GM12878 (cell line): ENCODE measurements at regions not wholly inside any gene's neighbourhood (a gene's known extent, or its start where the extent isn't known, plus 50 kb on each side); places are given as distances from the start of the nearest gene placed in this dataset.

ENCODE experiments used
- ATAC-seq: fragments of 200-7000 bp; cut with Tn5 transposase; 3 replicates; pipeline ENCODE4 v1.9.1; 2020; ENCODE audit warnings: mild to moderate bottlenecking, moderate library complexity
- BruUV-seq: library from RNA; stranded (reverse); fragments of 400-500 nt; replicated peaks from 2 replicates; lab custom pipeline; 2021; lab: Mats Ljungman, UMichigan
- CTCF ChIA-PET: fragments of 300-600 bp; sonication (Branson Sonifier 250); formaldehyde crosslinking; extraction: SDS; loops from one replicate; lab custom pipeline; 2021; ENCODE audit warnings: inconsistent platforms; lab: Yijun Ruan, JAX
- POLR2A ChIA-PET: fragments of 350-600 bp; formaldehyde crosslinking; extraction: SDS; loops from one replicate; lab custom pipeline; 2021; ENCODE audit warnings: inconsistent platforms; lab: Charles Lee
- RAD21 ChIA-PET: fragments of 300-600 bp; sonication (Branson Sonifier 250); formaldehyde crosslinking; loops from one replicate; lab custom pipeline; 2023; ENCODE audit warnings: antibody characterized with exemption; ENCODE audit not compliant: unreplicated experiment; lab: Charles Lee
- SMC1A ChIA-PET: fragments of 300-600 bp; sonication (Branson Sonifier 250); formaldehyde crosslinking; loops from one replicate; lab custom pipeline; 2023; ENCODE audit not compliant: unreplicated experiment, uncharacterized antibody; lab: Charles Lee
- DNase-seq: peaks from one replicate; pipeline ENCODE4 v3.0.0-alpha.2; 2011; ENCODE audit warnings: low read depth, low spot score
- FAIRE-seq: peaks from 3 replicates; lab custom pipeline; 2011; peaks lifted over from hg19 to GRCh38; lab: Jason Lieb, UNC
- H2AFZ ChIP-seq: 2 replicates; pipeline ENCODE4 v1.6.0; 2011; ENCODE audit warnings: low read depth, low read length, control low read depth; ENCODE audit not compliant: control insufficient read depth
- H3K27ac ChIP-seq: 2 replicates; pipeline ENCODE4 v1.5.1; 2011; ENCODE audit warnings: control low read depth; ENCODE audit not compliant: control insufficient read depth, insufficient read depth
- H3K27me3 ChIP-seq, 2 experiments: replicated peaks in 1 of 2; 2 replicates each; pipeline versions ENCODE4 v1.6.0 to v1.6.1; 2011; ENCODE audit warnings: low read length in 1 of 2; ENCODE audit not compliant: control insufficient read depth in 2 of 2, insufficient read depth in 2 of 2
- H3K36me3 ChIP-seq, 2 experiments: 2 replicates each; pipeline ENCODE4 v1.5.1; 2011; ENCODE audit warnings: low read length in 1 of 2; ENCODE audit not compliant: control insufficient read depth in 2 of 2, insufficient read depth in 2 of 2
- H3K4me1 ChIP-seq: 2 replicates; pipeline ENCODE4 v1.6.1; 2011; ENCODE audit warnings: mild to moderate bottlenecking, low read length, moderate library complexity, mixed read lengths; ENCODE audit not compliant: control insufficient read depth, insufficient read depth
- H3K4me2 ChIP-seq: 2 replicates; pipeline ENCODE4 v1.6.0; 2011; ENCODE audit warnings: control low read depth; ENCODE audit not compliant: control insufficient read depth, insufficient read depth
- H3K4me3 ChIP-seq: fragments of 200-600 bp; sonication (generic); 2 replicates; pipeline ENCODE4 v1.5.1; 2016
- H3K79me2 ChIP-seq: 2 replicates; pipeline ENCODE4 v1.6.0; 2011; ENCODE audit warnings: low read length; ENCODE audit not compliant: control insufficient read depth, insufficient read depth
- H3K9ac ChIP-seq: 2 replicates; pipeline ENCODE4 v1.8.0; 2011; ENCODE audit warnings: low read length, control low read depth, mixed read lengths; ENCODE audit not compliant: control insufficient read depth, insufficient read depth
- H3K9me3 ChIP-seq: replicated peaks from 3 replicates; pipeline ENCODE4 v1.5.1; 2011; ENCODE audit warnings: mild to moderate bottlenecking, low read length; ENCODE audit not compliant: control insufficient read depth, insufficient read depth
- H4K20me1 ChIP-seq: 2 replicates; pipeline ENCODE4 v1.6.0; 2011; ENCODE audit not compliant: control insufficient read depth, insufficient read depth
- ATF7 ChIP-seq: fragments of 450-650 bp; IDR thresholded peaks from 2 replicates; pipeline ENCODE4 v1.6.1; 2016; ENCODE audit warnings: low read depth, mild to moderate bottlenecking
- BACH1 ChIP-seq: fragments of 450-650 bp; IDR thresholded peaks from 2 replicates; pipeline ENCODE4 v1.6.1; 2017; ENCODE audit warnings: mild to moderate bottlenecking, borderline replicate concordance
- BHLHE40 ChIP-seq, 2 experiments: fragments of 450-650 bp in 1 of 2; IDR thresholded peaks; 2 replicates each; pipeline ENCODE4 v1.6.1; 2011 to 2017; ENCODE audit warnings: low read depth in 2 of 2, borderline replicate concordance in 1 of 2, improper control_type of control experiment in 1 of 2, low read length in 1 of 2, mild to moderate bottlenecking in 1 of 2
- HDAC6 ChIP-seq: fragments of 200-600 bp; sonication (generic); IDR thresholded peaks from one replicate; pipeline ENCODE4 v1.8.0; 2017; ENCODE audit warnings: antibody characterized with exemption; ENCODE audit not compliant: unreplicated experiment
- IKZF2 ChIP-seq, 2 experiments: fragments of 450-650 bp; IDR thresholded peaks; 2 replicates each; pipeline ENCODE4 v1.6.1; 2017; ENCODE audit warnings: mild to moderate bottlenecking in 2 of 2, moderate library complexity in 2 of 2
- LARP7 ChIP-seq: fragments of 450-650 bp; IDR thresholded peaks from 2 replicates; pipeline ENCODE4 v1.6.1; 2017; ENCODE audit warnings: mild to moderate bottlenecking
- MYC ChIP-seq: IDR thresholded peaks from 2 replicates; pipeline ENCODE4 v1.6.1; 2011; ENCODE audit warnings: mild to moderate bottlenecking, low read length, moderate library complexity, inconsistent platforms; ENCODE audit not compliant: insufficient read depth, insufficient replicate concordance, insufficient read length, severe bottlenecking
- NR2F1 ChIP-seq: fragments of 450-650 bp; conservative IDR thresholded peaks from 2 replicates; pipeline ENCODE4 v1.6.1; 2017; ENCODE audit warnings: mild to moderate bottlenecking
- RAD21 ChIP-seq: IDR thresholded peaks from 2 replicates; pipeline ENCODE4 v1.6.1; 2011; ENCODE audit warnings: mild to moderate bottlenecking, low read depth, low read length, moderate library complexity; ENCODE audit not compliant: insufficient read depth
- RELA ChIP-seq: fragments of 450-650 bp; IDR thresholded peaks from 2 replicates; pipeline ENCODE4 v1.8.0; 2014; ENCODE audit warnings: borderline replicate concordance; ENCODE audit not compliant: partially characterized antibody
- SP1 ChIP-seq: IDR thresholded peaks from one replicate; pipeline ENCODE4 v1.6.1; 2011; ENCODE audit warnings: low read depth, low read length
- TBL1XR1 ChIP-seq: IDR thresholded peaks from 2 replicates; pipeline ENCODE4 v1.6.1; 2012; ENCODE audit warnings: low read depth, low read length, improper control_type of control experiment
- TCF12 ChIP-seq: IDR thresholded peaks from 2 replicates; pipeline ENCODE4 v1.6.1; 2011; ENCODE audit warnings: low read depth, mild to moderate bottlenecking, low read length
- ZNF384 ChIP-seq: IDR thresholded peaks from 2 replicates; pipeline ENCODE4 v1.6.1; 2012; ENCODE audit warnings: low read depth, mild to moderate bottlenecking, low read length, improper control_type of control experiment, borderline replicate concordance
- WGBS: methylation state at CpG from one replicate; pipeline ENCODE4 v1.1.6; 2016; ENCODE audit warnings: low lambda C conversion rate; ENCODE audit not compliant: insufficient replicate concordance, insufficient coverage; ENCODE audit errors: missing lambda C conversion rate; 5-methylcytosine and 5-hydroxymethylcytosine counted together
- in situ Hi-C: fragments of 300-500 bp; cut with MboI; formaldehyde crosslinking; loops from 9 replicates; pipeline ENCODE4 v1.14.3; 2018; ENCODE audit warnings: mixed read lengths
- intact Hi-C: fragments of 100-400 bp; cut with micrococcal nuclease; formaldehyde crosslinking; loops from one replicate; pipeline ENCODE4 v1.14.2; 2022; ENCODE audit not compliant: unreplicated experiment
- TF ChIP-seq, protein P1 (sequence below): fragments of 450-650 bp; IDR thresholded peaks from 2 replicates; pipeline ENCODE4 v1.6.1; 2017; ENCODE audit warnings: mild to moderate bottlenecking, moderate library complexity
- TF ChIP-seq, protein P2 (sequence below): fragments of 450-650 bp; formaldehyde crosslinking; IDR thresholded peaks from 2 replicates; pipeline ENCODE4 v1.5.0; 2022; ENCODE audit warnings: mild to moderate bottlenecking, missing genetic modification characterization
- TF ChIP-seq, protein P3 (sequence below): fragments of 450-650 bp; IDR thresholded peaks from 2 replicates; pipeline ENCODE4 v1.6.1; 2016; ENCODE audit warnings: mild to moderate bottlenecking

DNA sequence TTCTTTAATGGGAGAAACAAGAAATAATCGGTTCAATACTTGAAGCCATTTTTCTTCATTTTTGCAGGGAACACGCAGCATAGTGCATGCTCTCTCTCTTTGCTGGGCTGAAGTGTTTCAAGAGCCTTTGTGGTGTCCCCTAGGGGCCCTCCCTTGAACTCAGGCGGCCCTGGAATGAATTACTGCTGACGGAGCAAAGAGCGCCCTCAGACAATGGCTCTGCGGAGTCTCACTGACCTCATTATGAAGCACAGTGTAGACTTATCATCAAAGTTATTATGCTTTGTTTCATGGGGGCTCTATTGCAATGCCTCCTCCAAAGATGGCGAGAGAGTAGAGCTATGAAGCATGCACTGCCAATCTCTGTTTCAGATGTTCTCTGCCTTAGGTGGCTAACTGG, 64.8 kb upstream of the ADCY2 start:
- RAD21 ChIA-PET = no interaction called here
- Histone ChIP-seq H3K36me3 (no peaks in the 10 kb centered on the region), H3K9ac (no peak overlapping the region), H3K9me3 (no peaks in the 10 kb centered on the region), H3K4me2 (no peak overlapping the region), H3K4me1 (no peaks in the 10 kb centered on the region), H4K20me1 (no peaks in the 10 kb centered on the region), H3K4me3 (no peak overlapping the region), H2AFZ (no peak overlapping the region), H3K27ac (no peak overlapping the region), H3K79me2 (no peaks in the 10 kb centered on the region), H3K27me3 (no peaks in the 10 kb centered on the region)
- FAIRE-seq = no peak
- in situ Hi-C loops (no loop called here), intact Hi-C loops (no loop called here)
- SMC1A ChIA-PET = no interaction called here
- POLR2A ChIA-PET = no interaction called here
- no peak for DNase-seq
- no peak for TF ChIP-seq ATF7
- TF ChIP-seq, protein P1, sequence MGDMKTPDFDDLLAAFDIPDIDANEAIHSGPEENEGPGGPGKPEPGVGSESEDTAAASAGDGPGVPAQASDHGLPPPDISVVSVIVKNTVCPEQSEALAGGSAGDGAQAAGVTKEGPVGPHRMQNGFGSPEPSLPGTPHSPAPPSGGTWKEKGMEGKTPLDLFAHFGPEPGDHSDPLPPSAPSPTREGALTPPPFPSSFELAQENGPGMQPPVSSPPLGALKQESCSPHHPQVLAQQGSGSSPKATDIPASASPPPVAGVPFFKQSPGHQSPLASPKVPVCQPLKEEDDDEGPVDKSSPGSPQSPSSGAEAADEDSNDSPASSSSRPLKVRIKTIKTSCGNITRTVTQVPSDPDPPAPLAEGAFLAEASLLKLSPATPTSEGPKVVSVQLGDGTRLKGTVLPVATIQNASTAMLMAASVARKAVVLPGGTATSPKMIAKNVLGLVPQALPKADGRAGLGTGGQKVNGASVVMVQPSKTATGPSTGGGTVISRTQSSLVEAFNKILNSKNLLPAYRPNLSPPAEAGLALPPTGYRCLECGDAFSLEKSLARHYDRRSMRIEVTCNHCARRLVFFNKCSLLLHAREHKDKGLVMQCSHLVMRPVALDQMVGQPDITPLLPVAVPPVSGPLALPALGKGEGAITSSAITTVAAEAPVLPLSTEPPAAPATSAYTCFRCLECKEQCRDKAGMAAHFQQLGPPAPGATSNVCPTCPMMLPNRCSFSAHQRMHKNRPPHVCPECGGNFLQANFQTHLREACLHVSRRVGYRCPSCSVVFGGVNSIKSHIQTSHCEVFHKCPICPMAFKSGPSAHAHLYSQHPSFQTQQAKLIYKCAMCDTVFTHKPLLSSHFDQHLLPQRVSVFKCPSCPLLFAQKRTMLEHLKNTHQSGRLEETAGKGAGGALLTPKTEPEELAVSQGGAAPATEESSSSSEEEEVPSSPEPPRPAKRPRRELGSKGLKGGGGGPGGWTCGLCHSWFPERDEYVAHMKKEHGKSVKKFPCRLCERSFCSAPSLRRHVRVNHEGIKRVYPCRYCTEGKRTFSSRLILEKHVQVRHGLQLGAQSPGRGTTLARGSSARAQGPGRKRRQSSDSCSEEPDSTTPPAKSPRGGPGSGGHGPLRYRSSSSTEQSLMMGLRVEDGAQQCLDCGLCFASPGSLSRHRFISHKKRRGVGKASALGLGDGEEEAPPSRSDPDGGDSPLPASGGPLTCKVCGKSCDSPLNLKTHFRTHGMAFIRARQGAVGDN = no peak
- TF ChIP-seq TCF12 = no peak
- TF ChIP-seq, protein P2, sequence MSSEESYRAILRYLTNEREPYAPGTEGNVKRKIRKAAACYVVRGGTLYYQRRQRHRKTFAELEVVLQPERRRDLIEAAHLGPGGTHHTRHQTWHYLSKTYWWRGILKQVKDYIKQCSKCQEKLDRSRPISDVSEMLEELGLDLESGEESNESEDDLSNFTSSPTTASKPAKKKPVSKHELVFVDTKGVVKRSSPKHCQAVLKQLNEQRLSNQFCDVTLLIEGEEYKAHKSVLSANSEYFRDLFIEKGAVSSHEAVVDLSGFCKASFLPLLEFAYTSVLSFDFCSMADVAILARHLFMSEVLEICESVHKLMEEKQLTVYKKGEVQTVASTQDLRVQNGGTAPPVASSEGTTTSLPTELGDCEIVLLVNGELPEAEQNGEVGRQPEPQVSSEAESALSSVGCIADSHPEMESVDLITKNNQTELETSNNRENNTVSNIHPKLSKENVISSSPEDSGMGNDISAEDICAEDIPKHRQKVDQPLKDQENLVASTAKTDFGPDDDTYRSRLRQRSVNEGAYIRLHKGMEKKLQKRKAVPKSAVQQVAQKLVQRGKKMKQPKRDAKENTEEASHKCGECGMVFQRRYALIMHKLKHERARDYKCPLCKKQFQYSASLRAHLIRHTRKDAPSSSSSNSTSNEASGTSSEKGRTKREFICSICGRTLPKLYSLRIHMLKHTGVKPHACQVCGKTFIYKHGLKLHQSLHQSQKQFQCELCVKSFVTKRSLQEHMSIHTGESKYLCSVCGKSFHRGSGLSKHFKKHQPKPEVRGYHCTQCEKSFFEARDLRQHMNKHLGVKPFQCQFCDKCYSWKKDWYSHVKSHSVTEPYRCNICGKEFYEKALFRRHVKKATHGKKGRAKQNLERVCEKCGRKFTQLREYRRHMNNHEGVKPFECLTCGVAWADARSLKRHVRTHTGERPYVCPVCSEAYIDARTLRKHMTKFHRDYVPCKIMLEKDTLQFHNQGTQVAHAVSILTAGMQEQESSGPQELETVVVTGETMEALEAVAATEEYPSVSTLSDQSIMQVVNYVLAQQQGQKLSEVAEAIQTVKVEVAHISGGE (CRISPR knock-in tag) = no peak
- TF ChIP-seq, protein P3, sequence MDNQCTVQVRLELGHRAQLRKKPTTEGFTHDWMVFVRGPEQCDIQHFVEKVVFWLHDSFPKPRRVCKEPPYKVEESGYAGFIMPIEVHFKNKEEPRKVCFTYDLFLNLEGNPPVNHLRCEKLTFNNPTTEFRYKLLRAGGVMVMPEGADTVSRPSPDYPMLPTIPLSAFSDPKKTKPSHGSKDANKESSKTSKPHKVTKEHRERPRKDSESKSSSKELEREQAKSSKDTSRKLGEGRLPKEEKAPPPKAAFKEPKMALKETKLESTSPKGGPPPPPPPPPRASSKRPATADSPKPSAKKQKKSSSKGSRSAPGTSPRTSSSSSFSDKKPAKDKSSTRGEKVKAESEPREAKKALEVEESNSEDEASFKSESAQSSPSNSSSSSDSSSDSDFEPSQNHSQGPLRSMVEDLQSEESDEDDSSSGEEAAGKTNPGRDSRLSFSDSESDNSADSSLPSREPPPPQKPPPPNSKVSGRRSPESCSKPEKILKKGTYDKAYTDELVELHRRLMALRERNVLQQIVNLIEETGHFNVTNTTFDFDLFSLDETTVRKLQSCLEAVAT = no peak
- no peak for TF ChIP-seq IKZF2 (IDR thresholded peaks at IDR 0.05)
- TF ChIP-seq SP1 = no peak
- no peak for TF ChIP-seq TBL1XR1
- TF ChIP-seq LARP7 = no peak
- TF ChIP-seq RELA = no peak
- no peak for TF ChIP-seq RAD21
- no peak for TF ChIP-seq NR2F1
- no peak for TF ChIP-seq BACH1
- TF ChIP-seq HDAC6 = no peak
- TF ChIP-seq ZNF384 = no peak
- TF ChIP-seq BHLHE40 (IDR thresholded peaks at IDR 0.05; ENCODE audit: borderline replicate concordance in 1 of 2, low read depth in 2 of 2, low read length in 1 of 2) = no peak
- no peak for TF ChIP-seq MYC
- 31% methylated on average over 7 of the region's 7 CpGs for WGBS
- ATAC-seq = no peak
- CTCF ChIA-PET = no interaction called here
- no TSS peak for BruUV-seq
